ENCODE measurements at regions not wholly inside any gene's neighbourhood (a gene's known extent, or its start where the extent isn't known, plus 50 kb on each side); places are given as distances from the start of the nearest gene placed in this dataset.

GRCh38 chr5:125505115-125505514 lies 758.7 kb upstream of the ZNF608 start:
- no peak for DNase-seq (ENCODE audit: low spot score)

GRCh38 chr5:125506124-125506523 lies 759.7 kb upstream of the ZNF608 start:
- no peak for DNase-seq (ENCODE audit: low spot score)

GRCh38 chr5:125508225-125508624 lies 761.8 kb upstream of the ZNF608 start:
- DNase-seq (ENCODE audit: low spot score): no peak

- DNase-seq (ENCODE audit: low spot score): no peak
Observed at GRCh38 chr5:125510651-125511050, 764.2 kb upstream of the ZNF608 start.

- no peak for DNase-seq (ENCODE audit: low spot score)
Observed at GRCh38 chr5:125517973-125518550, 771.6 kb upstream of the ZNF608 start.

GRCh38 chr5:125521289-125521688 lies 774.9 kb upstream of the ZNF608 start:
- no peak for DNase-seq (ENCODE audit: low spot score)

- DNase-seq (ENCODE audit: low spot score): no peak
Observed at GRCh38 chr5:125525356-125525755, 778.9 kb upstream of the ZNF608 start.

- no peak for DNase-seq (ENCODE audit: low spot score)
Observed at GRCh38 chr5:125526966-125527365, 780.5 kb upstream of the ZNF608 start.

- DNase-seq (ENCODE audit: low spot score): no peak
Observed at GRCh38 chr5:125528881-125529280, 782.4 kb upstream of the ZNF608 start.

GRCh38 chr5:125530833-125531615 lies 784.6 kb upstream of the ZNF608 start:
- no peak for DNase-seq (ENCODE audit: low spot score)

- no peak for DNase-seq (ENCODE audit: low spot score)
Observed at GRCh38 chr5:125536095-125536494, 789.7 kb upstream of the ZNF608 start.

- no peak for DNase-seq (ENCODE audit: low spot score)
Observed at GRCh38 chr5:125536582-125536981, 790.1 kb upstream of the ZNF608 start.

- DNase-seq (ENCODE audit: low spot score): no peak
Observed at GRCh38 chr5:125537661-125538060, 791.2 kb upstream of the ZNF608 start.

GRCh38 chr5:125538469-125538868 lies 792.0 kb upstream of the ZNF608 start:
- DNase-seq (ENCODE audit: low spot score): no peak

- DNase-seq (ENCODE audit: low spot score): no peak
Observed at GRCh38 chr5:125541085-125541484, 794.6 kb upstream of the ZNF608 start.

- DNase-seq (ENCODE audit: low spot score): no peak
Observed at GRCh38 chr5:125549322-125549911, 803.0 kb upstream of the ZNF608 start.

GRCh38 chr5:125550274-125550673 lies 803.8 kb upstream of the ZNF608 start:
- no peak for DNase-seq (ENCODE audit: low spot score)

GRCh38 chr5:125551246-125551645 lies 804.8 kb upstream of the ZNF608 start:
- DNase-seq (ENCODE audit: low spot score): no peak

GRCh38 chr5:125551797-125552196 lies 805.4 kb upstream of the ZNF608 start:
- DNase-seq (ENCODE audit: low spot score): no peak

- no peak for DNase-seq (ENCODE audit: low spot score)
Observed at GRCh38 chr5:125552486-125552885, 806.0 kb upstream of the ZNF608 start.

GRCh38 chr5:125554355-125554754 lies 807.9 kb upstream of the ZNF608 start:
- DNase-seq (ENCODE audit: low spot score): no peak

GRCh38 chr5:125555591-125555990 lies 809.2 kb upstream of the ZNF608 start:
- no peak for DNase-seq (ENCODE audit: low spot score)

- DNase-seq (ENCODE audit: low spot score): no peak
Observed at GRCh38 chr5:125558016-125558415, 811.6 kb upstream of the ZNF608 start.

- DNase-seq (ENCODE audit: low spot score): no peak
Observed at GRCh38 chr5:125558466-125558865, 812.0 kb upstream of the ZNF608 start.
